ENCODE measurements at regions not wholly inside any gene's neighbourhood (a gene's known extent, or its start where the extent isn't known, plus 50 kb on each side); places are given as distances from the start of the nearest gene placed in this dataset.
"Not testable (repeated sequence)": the region's sequence is repeated elsewhere in the genome, so short reads cannot be mapped to it uniquely, and the experiment has no call there.

DNA sequence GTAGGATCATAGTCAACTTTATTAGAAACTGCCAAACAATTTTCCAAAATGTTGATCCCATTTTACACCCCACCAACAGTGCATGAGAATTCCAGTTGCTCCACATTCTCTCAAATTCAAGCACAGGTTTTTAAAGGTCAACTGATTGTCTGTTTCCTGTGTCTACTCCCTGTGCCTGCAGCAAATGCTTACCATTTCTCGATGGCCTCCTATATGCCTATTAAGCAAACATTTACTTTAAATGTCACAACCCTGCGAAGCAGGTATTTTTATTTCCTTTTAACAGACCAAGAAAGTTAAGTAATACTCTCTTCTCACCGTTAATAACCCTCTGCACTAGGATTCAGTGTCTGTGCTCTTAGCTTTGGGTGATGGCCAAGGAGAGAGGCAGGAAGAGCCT is 163.8 kb upstream of the EPB41L3 start:
- Mint-ChIP-seq H3K27ac (no peak overlapping the region), H3K4me3 (no peak overlapping the region), H3K4me1 (ENCODE audit: low read depth in 2 of 2) (no peaks in the 10 kb centered on the region), H3K9me3 (peaks cover 6 to 12% of the 10 kb centered on the region in 2 donors), H3K27me3 (no peaks in the 10 kb centered on the region), H3K36me3 (ENCODE audit: insufficient read depth) (no peaks in the 10 kb centered on the region)
- no peak for DNase-seq
- no peak for ATAC-seq (replicated peaks)

- H3K27ac Mint-ChIP-seq: no peak overlapping the region
- ATAC-seq (replicated peaks) (no peak), DNase-seq (no peak)
- no peaks in the 10 kb centered on the region for H3K36me3 Mint-ChIP-seq (ENCODE audit: insufficient read depth)
- no peaks in the 10 kb centered on the region for H3K4me1 Mint-ChIP-seq (ENCODE audit: low read depth in 2 of 2)
- H3K4me3 Mint-ChIP-seq: no peak overlapping the region
- no peaks in the 10 kb centered on the region for H3K27me3 Mint-ChIP-seq
- H3K9me3 Mint-ChIP-seq: peaks cover 4 to 9% of the 10 kb centered on the region in 2 donors
Observed at GRCh38 chr18:5705393-5705792, 161.6 kb upstream of the EPB41L3 start.

GRCh38 chr18:5704847-5705246 is 161.1 kb upstream of the EPB41L3 start:
- H3K4me1 Mint-ChIP-seq (ENCODE audit: low read depth in 2 of 2): no peaks in the 10 kb centered on the region
- no peaks in the 10 kb centered on the region for H3K36me3 Mint-ChIP-seq (ENCODE audit: insufficient read depth)
- no peak for DNase-seq
- H3K27me3 Mint-ChIP-seq: no peaks in the 10 kb centered on the region
- no peak overlapping the region for H3K27ac Mint-ChIP-seq
- no peak for ATAC-seq (replicated peaks)
- peaks cover 4 to 7% of the 10 kb centered on the region in 2 donors for H3K9me3 Mint-ChIP-seq
- H3K4me3 Mint-ChIP-seq: no peak overlapping the region

DNA sequence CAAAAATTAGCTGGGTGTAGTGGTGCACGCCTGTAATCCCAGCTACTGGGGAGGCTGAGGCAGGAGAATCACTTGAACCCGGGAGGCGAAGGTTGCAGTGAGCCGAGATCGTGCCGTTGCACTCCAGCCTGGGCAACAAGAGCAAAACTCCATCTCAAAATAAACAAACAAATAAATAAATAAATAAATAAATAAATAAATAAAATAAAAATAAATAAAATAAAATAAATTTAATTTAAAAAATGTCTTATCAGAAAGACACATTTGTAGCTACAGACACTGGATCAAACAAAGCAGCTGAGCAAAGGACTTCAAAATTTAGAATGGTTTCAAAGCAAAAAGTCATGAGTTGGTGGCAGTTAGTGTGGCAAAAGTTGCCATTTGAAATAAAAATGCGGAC is 158.2 kb upstream of the EPB41L3 start:
- not testable (repeated sequence) for H3K36me3 Mint-ChIP-seq (ENCODE audit: insufficient read depth); H3K9me3 Mint-ChIP-seq; ATAC-seq (replicated peaks); DNase-seq; H3K27me3 Mint-ChIP-seq; H3K4me3 Mint-ChIP-seq; H3K4me1 Mint-ChIP-seq (ENCODE audit: low read depth in 2 of 2); H3K27ac Mint-ChIP-seq

- Mint-ChIP-seq H3K4me3 (no peak overlapping the region), H3K36me3 (ENCODE audit: insufficient read depth) (no peaks in the 10 kb centered on the region), H3K27ac (no peak overlapping the region), H3K27me3 (no peaks in the 10 kb centered on the region), H3K4me1 (ENCODE audit: low read depth in 2 of 2) (no peaks in the 10 kb centered on the region), H3K9me3 (peaks cover 4 to 9% of the 10 kb centered on the region in 2 donors)
- no peak for ATAC-seq (replicated peaks)
- DNase-seq: no peak
Observed at GRCh38 chr18:5693699-5694294, 150.0 kb upstream of the EPB41L3 start.

DNA sequence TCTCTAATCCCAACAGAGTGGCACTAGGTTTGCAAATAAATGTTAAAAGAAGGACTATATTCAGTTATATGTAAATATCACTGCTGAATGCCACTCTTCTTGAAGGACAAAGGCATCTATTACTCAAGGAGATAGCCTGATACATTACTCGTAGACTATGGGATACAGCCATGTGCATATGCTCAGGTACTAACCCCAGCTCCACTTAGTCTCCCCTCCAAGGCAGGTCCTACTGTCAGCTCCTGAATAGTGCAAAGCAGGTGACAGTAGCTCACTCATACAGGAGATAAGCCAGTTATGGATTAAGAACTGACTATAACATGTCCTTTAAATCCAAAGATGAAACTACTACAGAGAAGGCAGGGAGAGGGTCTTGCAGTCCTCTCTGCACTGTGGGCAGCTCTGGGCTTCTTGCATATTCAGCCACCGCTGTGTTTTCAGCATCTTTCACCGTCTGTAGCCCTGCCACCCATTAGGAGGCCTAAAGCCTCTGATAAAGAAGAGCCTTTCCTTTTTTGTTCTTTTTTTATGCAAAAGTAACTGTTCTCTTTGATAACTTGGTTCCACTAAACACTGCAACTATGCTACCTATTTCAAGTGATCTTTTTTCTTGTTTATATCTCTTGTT is 135.1 kb upstream of the EPB41L3 start:
- ATAC-seq (replicated peaks) (no peak), DNase-seq (no peak)
- no peaks in the 10 kb centered on the region for H3K36me3 Mint-ChIP-seq (ENCODE audit: insufficient read depth)
- peaks cover 0 to 4% of the 10 kb centered on the region in 2 donors for H3K9me3 Mint-ChIP-seq
- no peak overlapping the region for H3K27ac Mint-ChIP-seq
- no peaks in the 10 kb centered on the region for H3K27me3 Mint-ChIP-seq
- H3K4me3 Mint-ChIP-seq: no peak overlapping the region
- H3K4me1 Mint-ChIP-seq (ENCODE audit: low read depth in 2 of 2): no peaks in the 10 kb centered on the region

- H3K4me3 Mint-ChIP-seq: no peak overlapping the region
- H3K4me1 Mint-ChIP-seq (ENCODE audit: low read depth in 2 of 2): no peaks in the 10 kb centered on the region
- no peaks in the 10 kb centered on the region for H3K36me3 Mint-ChIP-seq (ENCODE audit: insufficient read depth)
- ATAC-seq (replicated peaks): no peak
- peaks cover 0 to 4% of the 10 kb centered on the region in 2 donors for H3K9me3 Mint-ChIP-seq
- DNase-seq: no peak
- H3K27ac Mint-ChIP-seq: no peak overlapping the region
- H3K27me3 Mint-ChIP-seq: no peaks in the 10 kb centered on the region
Observed at GRCh38 chr18:5678278-5678677, 134.5 kb upstream of the EPB41L3 start.

GRCh38 chr18:5673616-5674015 is 129.8 kb upstream of the EPB41L3 start:
- Mint-ChIP-seq H3K36me3 (ENCODE audit: insufficient read depth) (no peaks in the 10 kb centered on the region), H3K27me3 (no peaks in the 10 kb centered on the region), H3K27ac (no peak overlapping the region), H3K4me1 (ENCODE audit: low read depth in 2 of 2) (no peaks in the 10 kb centered on the region), H3K4me3 (no peak overlapping the region), H3K9me3 (peaks cover 0 to 4% of the 10 kb centered on the region in 2 donors)
- no peak for DNase-seq
- no peak for ATAC-seq (replicated peaks)

GRCh38 chr18:5669585-5669984 is 125.8 kb upstream of the EPB41L3 start:
- Mint-ChIP-seq H3K36me3 (ENCODE audit: insufficient read depth) (no peaks in the 10 kb centered on the region), H3K9me3 (no peaks in the 10 kb centered on the region), H3K27me3 (no peaks in the 10 kb centered on the region), H3K4me1 (ENCODE audit: low read depth in 2 of 2) (no peaks in the 10 kb centered on the region), H3K4me3 (no peak overlapping the region), H3K27ac (no peak overlapping the region)
- no peak for ATAC-seq (replicated peaks)
- no peak for DNase-seq

GRCh38 chr18:5668087-5668715 is 124.4 kb upstream of the EPB41L3 start:
- no peak for ATAC-seq (replicated peaks)
- H3K36me3 Mint-ChIP-seq (ENCODE audit: insufficient read depth): no peaks in the 10 kb centered on the region
- no peaks in the 10 kb centered on the region for H3K4me1 Mint-ChIP-seq (ENCODE audit: low read depth in 2 of 2)
- no peaks in the 10 kb centered on the region for H3K27me3 Mint-ChIP-seq
- H3K27ac Mint-ChIP-seq: no peak overlapping the region
- DNase-seq: no peak
- H3K4me3 Mint-ChIP-seq: no peak overlapping the region
- H3K9me3 Mint-ChIP-seq: peaks cover 0 to 3% of the 10 kb centered on the region in 2 donors

DNA sequence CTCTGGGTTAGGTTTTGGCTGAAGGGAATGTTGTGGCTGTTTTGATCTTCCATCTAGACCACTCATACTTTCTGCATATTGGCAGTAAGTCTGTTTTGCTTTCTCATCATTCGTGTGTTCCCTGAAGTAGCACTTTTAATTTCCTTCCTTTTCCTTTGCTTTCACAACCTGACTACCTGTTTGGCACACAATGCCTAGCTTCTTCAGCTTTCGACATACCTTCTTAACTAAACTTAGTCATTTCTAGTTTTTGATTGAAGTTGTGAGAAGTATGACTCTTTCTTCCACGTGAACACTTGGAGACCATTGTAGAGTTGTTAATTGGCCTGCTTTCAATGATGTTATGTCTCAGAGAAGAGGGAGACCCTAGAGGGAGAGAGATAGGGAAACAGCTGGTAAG is 123.6 kb upstream of the EPB41L3 start:
- H3K27ac Mint-ChIP-seq: no peak overlapping the region

GRCh38 chr18:5662586-5663090 is 118.8 kb upstream of the EPB41L3 start:
- no peak overlapping the region for H3K4me3 Mint-ChIP-seq
- ATAC-seq (replicated peaks) (no peak), DNase-seq (no peak)

More for the DNA sequence above, 123.6 kb upstream of the EPB41L3 start:
- H3K36me3 Mint-ChIP-seq (ENCODE audit: insufficient read depth): no peaks in the 10 kb centered on the region
- DNase-seq: no peak
- no peaks in the 10 kb centered on the region for H3K4me1 Mint-ChIP-seq (ENCODE audit: low read depth in 2 of 2)
- H3K27me3 Mint-ChIP-seq: no peaks in the 10 kb centered on the region
- ATAC-seq (replicated peaks): no peak
- no peak overlapping the region for H3K4me3 Mint-ChIP-seq
- H3K9me3 Mint-ChIP-seq: peaks cover 0 to 3% of the 10 kb centered on the region in 2 donors

DNA sequence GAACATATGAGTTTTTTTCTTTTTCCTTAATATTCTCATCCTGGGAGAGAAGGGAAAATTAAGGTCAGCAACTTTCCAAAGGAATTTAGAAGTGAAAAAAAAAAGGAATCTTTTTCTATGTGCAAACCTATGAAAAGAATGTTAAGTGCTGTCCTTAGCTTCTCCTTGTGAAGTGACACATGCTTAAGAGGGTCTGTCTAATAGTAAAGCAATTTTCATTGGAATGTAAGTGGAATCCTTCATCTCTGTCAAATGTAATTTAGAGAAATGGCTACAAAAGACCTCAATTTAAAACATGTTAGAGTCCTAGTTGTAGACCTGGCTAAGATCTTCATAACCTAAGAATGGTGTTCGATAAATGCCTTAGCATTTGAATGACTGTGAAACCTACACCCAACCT is 117.4 kb upstream of the EPB41L3 start:
- Mint-ChIP-seq H3K9me3 (peaks cover 0 to 5% of the 10 kb centered on the region in 2 donors), H3K4me1 (ENCODE audit: low read depth in 2 of 2) (no peaks in the 10 kb centered on the region), H3K27me3 (no peaks in the 10 kb centered on the region), H3K36me3 (ENCODE audit: insufficient read depth) (no peaks in the 10 kb centered on the region), H3K27ac (no peak overlapping the region), H3K4me3 (no peak overlapping the region)
- ATAC-seq (replicated peaks) (no peak), DNase-seq (no peak)

More at GRCh38 chr18:5662586-5663090, 118.8 kb upstream of the EPB41L3 start:
- Mint-ChIP-seq H3K9me3 (peaks cover 0 to 3% of the 10 kb centered on the region in 2 donors), H3K27me3 (no peaks in the 10 kb centered on the region), H3K4me1 (ENCODE audit: low read depth in 2 of 2) (no peaks in the 10 kb centered on the region), H3K27ac (no peak overlapping the region), H3K36me3 (ENCODE audit: insufficient read depth) (no peaks in the 10 kb centered on the region)

GRCh38 chr18:5653802-5654201 is 110.0 kb upstream of the EPB41L3 start:
- no peaks in the 10 kb centered on the region for H3K27me3 Mint-ChIP-seq
- no peak for DNase-seq
- H3K4me1 Mint-ChIP-seq (ENCODE audit: low read depth in 2 of 2): no peaks in the 10 kb centered on the region
- peaks cover 0 to 1% of the 10 kb centered on the region in 2 donors for H3K9me3 Mint-ChIP-seq
- no peak for ATAC-seq (replicated peaks)
- H3K4me3 Mint-ChIP-seq: no peak overlapping the region
- no peaks in the 10 kb centered on the region for H3K36me3 Mint-ChIP-seq (ENCODE audit: insufficient read depth)
- H3K27ac Mint-ChIP-seq: no peak overlapping the region
